Ishikawa (cell line): ENCODE measurements at regions not wholly inside any gene's neighbourhood (a gene's known extent, or its start where the extent isn't known, plus 50 kb on each side); places are given as distances from the start of the nearest gene placed in this dataset.

ENCODE experiments used
- CEBPB ChIP-seq: IDR thresholded peaks from 2 replicates; pipeline ENCODE4 v1.6.1; 2012
- CREB1 ChIP-seq: IDR thresholded peaks from 2 replicates; pipeline ENCODE4 v1.6.1; 2012; ENCODE audit warnings: low read depth
- EGR1 ChIP-seq: IDR thresholded peaks from 2 replicates; pipeline ENCODE4 v1.6.1; 2012
- EP300 ChIP-seq: IDR thresholded peaks from 2 replicates; pipeline ENCODE4 v1.6.1; 2012; ENCODE audit warnings: borderline replicate concordance
- FOXM1 ChIP-seq: IDR thresholded peaks from 2 replicates; pipeline ENCODE4 v1.6.1; 2012; ENCODE audit warnings: low read depth, borderline replicate concordance
- NFIC ChIP-seq: IDR thresholded peaks from 2 replicates; pipeline ENCODE4 v1.6.1; 2012
- RAD21 ChIP-seq: IDR thresholded peaks from 2 replicates; pipeline ENCODE4 v1.6.1; 2012; ENCODE audit warnings: low read depth
- TAF1 ChIP-seq: IDR thresholded peaks from 2 replicates; pipeline ENCODE4 v1.6.1; 2012; ENCODE audit warnings: low read depth, mild to moderate bottlenecking
- TCF12 ChIP-seq: IDR thresholded peaks from 2 replicates; pipeline ENCODE4 v1.6.1; 2012; ENCODE audit warnings: low read depth
- TEAD4 ChIP-seq: IDR thresholded peaks from 2 replicates; pipeline ENCODE4 v1.6.1; 2012
- USF1 ChIP-seq: IDR thresholded peaks from 2 replicates; pipeline ENCODE4 v1.6.1; 2012
- YY1 ChIP-seq: IDR thresholded peaks from 2 replicates; pipeline ENCODE4 v1.6.1; 2012; ENCODE audit warnings: low read depth
- ZBTB7A ChIP-seq: IDR thresholded peaks from 2 replicates; pipeline ENCODE4 v1.6.1; 2012; ENCODE audit warnings: low read depth
- TF ChIP-seq, protein P1 (sequence below): IDR thresholded peaks from 2 replicates; pipeline ENCODE4 v1.6.1; 2012
- TF ChIP-seq, protein P2 (sequence below): IDR thresholded peaks from 2 replicates; pipeline ENCODE4 v1.6.1; 2012; ENCODE audit warnings: low read depth, mild to moderate bottlenecking

- TF ChIP-seq RAD21 (no peak), TEAD4 (no peak), CREB1 (no peak), FOXM1 (no peak), CEBPB (no peak), EGR1 (no peak), EP300 (no peak), USF1 (no peak), NFIC (no peak), TAF1 (no peak), YY1 (no peak), ZBTB7A (no peak), TCF12 (no peak)
- TF ChIP-seq, protein P1, sequence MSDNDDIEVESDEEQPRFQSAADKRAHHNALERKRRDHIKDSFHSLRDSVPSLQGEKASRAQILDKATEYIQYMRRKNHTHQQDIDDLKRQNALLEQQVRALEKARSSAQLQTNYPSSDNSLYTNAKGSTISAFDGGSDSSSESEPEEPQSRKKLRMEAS, result no peak
- TF ChIP-seq, protein P2, sequence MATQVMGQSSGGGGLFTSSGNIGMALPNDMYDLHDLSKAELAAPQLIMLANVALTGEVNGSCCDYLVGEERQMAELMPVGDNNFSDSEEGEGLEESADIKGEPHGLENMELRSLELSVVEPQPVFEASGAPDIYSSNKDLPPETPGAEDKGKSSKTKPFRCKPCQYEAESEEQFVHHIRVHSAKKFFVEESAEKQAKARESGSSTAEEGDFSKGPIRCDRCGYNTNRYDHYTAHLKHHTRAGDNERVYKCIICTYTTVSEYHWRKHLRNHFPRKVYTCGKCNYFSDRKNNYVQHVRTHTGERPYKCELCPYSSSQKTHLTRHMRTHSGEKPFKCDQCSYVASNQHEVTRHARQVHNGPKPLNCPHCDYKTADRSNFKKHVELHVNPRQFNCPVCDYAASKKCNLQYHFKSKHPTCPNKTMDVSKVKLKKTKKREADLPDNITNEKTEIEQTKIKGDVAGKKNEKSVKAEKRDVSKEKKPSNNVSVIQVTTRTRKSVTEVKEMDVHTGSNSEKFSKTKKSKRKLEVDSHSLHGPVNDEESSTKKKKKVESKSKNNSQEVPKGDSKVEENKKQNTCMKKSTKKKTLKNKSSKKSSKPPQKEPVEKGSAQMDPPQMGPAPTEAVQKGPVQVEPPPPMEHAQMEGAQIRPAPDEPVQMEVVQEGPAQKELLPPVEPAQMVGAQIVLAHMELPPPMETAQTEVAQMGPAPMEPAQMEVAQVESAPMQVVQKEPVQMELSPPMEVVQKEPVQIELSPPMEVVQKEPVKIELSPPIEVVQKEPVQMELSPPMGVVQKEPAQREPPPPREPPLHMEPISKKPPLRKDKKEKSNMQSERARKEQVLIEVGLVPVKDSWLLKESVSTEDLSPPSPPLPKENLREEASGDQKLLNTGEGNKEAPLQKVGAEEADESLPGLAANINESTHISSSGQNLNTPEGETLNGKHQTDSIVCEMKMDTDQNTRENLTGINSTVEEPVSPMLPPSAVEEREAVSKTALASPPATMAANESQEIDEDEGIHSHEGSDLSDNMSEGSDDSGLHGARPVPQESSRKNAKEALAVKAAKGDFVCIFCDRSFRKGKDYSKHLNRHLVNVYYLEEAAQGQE, result no peak
These were observed 569.7 kb upstream of the KCNMB2 start for GRCh38 chr3:177966493-177966892.

- TF ChIP-seq NFIC, result no peak
- TF ChIP-seq CREB1, result no peak
- no peak for TF ChIP-seq EGR1
- TF ChIP-seq, protein P1, result no peak
- TF ChIP-seq RAD21, result no peak
- no peak for TF ChIP-seq USF1
- TF ChIP-seq TCF12, result no peak
- TF ChIP-seq YY1, result no peak
- TF ChIP-seq, protein P2, result no peak
- no peak for TF ChIP-seq EP300
These were observed 567.3 kb upstream of the KCNMB2 start for GRCh38 chr3:177968891-177969290.

DNA sequence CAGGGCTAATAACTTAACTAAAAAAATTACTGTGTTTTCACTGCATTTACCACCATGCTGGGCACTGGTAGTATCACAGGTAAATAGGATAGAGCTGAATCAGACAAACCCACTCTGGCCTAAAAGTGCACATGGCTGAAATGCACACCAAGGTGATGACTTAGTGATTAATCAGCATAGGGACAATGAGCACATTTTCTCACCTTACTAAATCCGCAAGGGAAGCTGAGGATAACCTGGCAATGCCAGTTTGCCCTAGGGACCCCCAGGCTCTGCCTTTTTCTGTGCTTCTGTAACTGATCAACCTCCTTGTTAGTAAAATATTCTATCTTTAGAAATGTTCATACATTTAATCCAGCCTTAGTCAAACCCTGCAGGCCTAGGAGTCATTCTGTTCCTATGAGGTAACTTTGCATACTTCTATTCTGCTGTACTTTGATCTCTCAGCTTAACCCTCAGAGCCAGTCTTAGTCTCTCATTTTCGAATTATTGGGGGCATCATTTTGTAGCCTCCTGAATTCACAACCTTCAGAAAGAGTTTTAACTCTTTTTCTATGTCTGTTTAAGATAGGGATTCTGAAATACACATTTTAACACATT, 562.9 kb upstream of the KCNMB2 start:
- TF ChIP-seq TAF1 (no peak), RAD21 (no peak), CREB1 (no peak), USF1 (no peak)
- TF ChIP-seq, protein P2, result no peak
- TF ChIP-seq, protein P1, result no peak

GRCh38 chr3:177976241-177976640, 560.0 kb upstream of the KCNMB2 start:
- no peak for TF ChIP-seq YY1
- no peak for TF ChIP-seq RAD21
- TF ChIP-seq FOXM1, result no peak
- TF ChIP-seq CREB1, result no peak
- TF ChIP-seq, protein P1, result no peak
- TF ChIP-seq EGR1, result no peak
- no peak for TF ChIP-seq TCF12
- no peak for TF ChIP-seq EP300
- TF ChIP-seq, protein P2, result no peak
- TF ChIP-seq TAF1, result no peak
